BE2C (cell line): ENCODE measurements at regions not wholly inside any gene's neighbourhood (a gene's known extent, or its start where the extent isn't known, plus 50 kb on each side); places are given as distances from the start of the nearest gene placed in this dataset.

Experiments
- DNase-seq: peaks from one replicate; pipeline ENCODE4 v3.0.0-alpha.2; 2020
- H3K27me3 ChIP-seq: fragments of 250-450 bp; sonication (Bioruptor Pico); 2 replicates; pipeline ENCODE4 v1.5.1; 2020; ENCODE audit warnings: mild to moderate bottlenecking
- H3K36me3 ChIP-seq: fragments of 250-450 bp; sonication (Bioruptor Pico); 2 replicates; pipeline ENCODE4 v1.5.1; 2020; ENCODE audit warnings: mild to moderate bottlenecking
- H3K4me1 ChIP-seq: fragments of 250-450 bp; sonication (Bioruptor Pico); 2 replicates; pipeline ENCODE4 v1.5.1; 2020
- H3K4me3 ChIP-seq: 2 replicates; pipeline ENCODE4 v1.5.1; 2011; ENCODE audit warnings: low read depth, low read length
- H3K9me3 ChIP-seq: fragments of 250-450 bp; sonication (Bioruptor Pico); 2 replicates; pipeline ENCODE4 v1.5.1; 2020
- TF ChIP-seq, protein P1 (sequence below): IDR thresholded peaks from 2 replicates; pipeline ENCODE4 v1.5.1; 2012; ENCODE audit warnings: mild to moderate bottlenecking, low read depth, low read length

DNA sequence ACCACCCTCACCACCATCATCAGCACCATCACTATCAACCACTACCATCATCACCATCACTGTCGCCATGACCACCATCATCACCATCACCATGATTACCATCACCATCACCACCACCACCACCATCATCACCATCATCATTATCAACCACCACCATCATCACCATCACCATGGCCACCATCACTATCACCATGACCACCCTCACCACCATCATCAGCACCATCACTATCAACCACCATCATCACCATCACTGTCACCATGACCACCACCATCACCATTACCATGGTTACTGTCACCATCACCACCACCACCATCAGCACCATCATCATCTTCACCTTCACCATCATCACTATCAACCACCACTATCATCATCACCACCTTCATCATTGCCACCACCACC, 183.4 kb downstream of the SHANK2 start:
- Histone ChIP-seq H3K36me3 (no peaks in the 10 kb centered on the region), H3K9me3 (no peaks in the 10 kb centered on the region), H3K4me3 (no peak overlapping the region), H3K27me3 (peaks cover 3% of the 10 kb centered on the region; the same call in 1 of the 2 replicates), H3K4me1 (no peaks in the 10 kb centered on the region)
- TF ChIP-seq, protein P1, sequence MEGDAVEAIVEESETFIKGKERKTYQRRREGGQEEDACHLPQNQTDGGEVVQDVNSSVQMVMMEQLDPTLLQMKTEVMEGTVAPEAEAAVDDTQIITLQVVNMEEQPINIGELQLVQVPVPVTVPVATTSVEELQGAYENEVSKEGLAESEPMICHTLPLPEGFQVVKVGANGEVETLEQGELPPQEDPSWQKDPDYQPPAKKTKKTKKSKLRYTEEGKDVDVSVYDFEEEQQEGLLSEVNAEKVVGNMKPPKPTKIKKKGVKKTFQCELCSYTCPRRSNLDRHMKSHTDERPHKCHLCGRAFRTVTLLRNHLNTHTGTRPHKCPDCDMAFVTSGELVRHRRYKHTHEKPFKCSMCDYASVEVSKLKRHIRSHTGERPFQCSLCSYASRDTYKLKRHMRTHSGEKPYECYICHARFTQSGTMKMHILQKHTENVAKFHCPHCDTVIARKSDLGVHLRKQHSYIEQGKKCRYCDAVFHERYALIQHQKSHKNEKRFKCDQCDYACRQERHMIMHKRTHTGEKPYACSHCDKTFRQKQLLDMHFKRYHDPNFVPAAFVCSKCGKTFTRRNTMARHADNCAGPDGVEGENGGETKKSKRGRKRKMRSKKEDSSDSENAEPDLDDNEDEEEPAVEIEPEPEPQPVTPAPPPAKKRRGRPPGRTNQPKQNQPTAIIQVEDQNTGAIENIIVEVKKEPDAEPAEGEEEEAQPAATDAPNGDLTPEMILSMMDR = no peak
- DNase-seq = no peak

DNA sequence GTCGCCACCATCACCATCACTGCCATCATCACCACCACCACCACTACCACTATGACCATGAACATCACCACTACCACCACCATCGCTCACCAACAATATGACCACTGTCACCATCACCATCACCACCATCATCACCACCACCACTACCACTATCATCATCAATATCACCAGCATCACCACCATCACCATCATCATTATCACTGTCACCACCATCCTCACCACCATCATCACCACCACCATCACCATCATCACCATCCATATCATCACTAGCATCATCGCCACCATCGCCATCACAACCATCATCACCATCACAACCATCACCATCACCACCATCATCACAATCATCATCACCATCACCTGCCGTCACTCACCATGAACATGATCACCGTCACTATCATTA, 184.6 kb downstream of the SHANK2 start:
- H3K4me3 ChIP-seq = no peak overlapping the region
- no peaks in the 10 kb centered on the region for H3K9me3 ChIP-seq

DNA sequence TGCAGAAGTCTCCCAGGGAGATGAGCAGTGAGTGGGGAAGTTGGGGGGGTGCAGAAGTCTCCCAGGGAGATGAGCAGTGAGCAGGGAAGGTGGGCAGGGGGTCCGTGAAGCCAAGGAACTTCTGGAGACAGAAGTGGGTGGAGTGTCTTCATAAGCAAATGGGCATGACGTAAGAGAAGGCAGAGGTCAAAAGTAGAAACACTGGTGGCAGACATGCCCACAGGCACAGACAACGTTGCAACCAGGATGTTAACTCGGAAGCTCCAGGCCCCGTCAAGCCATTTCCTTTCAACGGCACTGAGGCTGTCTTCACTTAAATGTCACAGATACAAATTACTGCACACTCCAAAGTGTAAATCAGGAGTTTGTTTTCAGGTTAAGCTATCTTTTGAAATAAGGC, 186.1 kb downstream of the SHANK2 start:
- Histone ChIP-seq H3K9me3 (no peaks in the 10 kb centered on the region), H3K27me3 (peaks cover 3% of the 10 kb centered on the region; the same call in 1 of the 2 replicates), H3K36me3 (no peaks in the 10 kb centered on the region), H3K4me3 (no peak overlapping the region), H3K4me1 (no peaks in the 10 kb centered on the region)
- TF ChIP-seq, protein P1 = no peak
- no peak for DNase-seq

More for the DNA sequence above, 184.6 kb downstream of the SHANK2 start:
- no peak for DNase-seq
- TF ChIP-seq, protein P1 = no peak
- H3K4me1 ChIP-seq = no peaks in the 10 kb centered on the region
- H3K27me3 ChIP-seq = peaks cover 3% of the 10 kb centered on the region; the same call in 1 of the 2 replicates
- no peaks in the 10 kb centered on the region for H3K36me3 ChIP-seq

DNA sequence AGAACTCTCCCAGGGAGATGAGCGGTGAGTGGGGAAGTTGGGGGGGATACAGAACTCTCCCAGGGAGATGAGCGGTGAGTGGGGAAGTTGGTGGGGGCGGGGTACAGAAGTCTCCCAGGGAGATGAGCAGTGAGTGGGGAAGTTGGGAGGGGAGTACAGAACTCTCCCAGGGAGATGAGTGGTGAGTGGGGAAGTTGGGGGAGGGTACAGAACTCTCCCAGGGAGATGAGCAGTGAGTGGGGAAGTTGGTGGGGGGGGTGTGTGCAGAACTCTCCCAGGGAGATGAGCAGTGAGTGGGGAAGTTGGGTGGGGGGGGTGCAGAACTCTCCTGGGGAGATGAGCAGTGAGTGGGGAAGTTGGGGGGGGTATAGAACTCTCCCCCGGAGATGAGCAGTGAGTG, 186.5 kb downstream of the SHANK2 start:
- TF ChIP-seq, protein P1 = no peak
- H3K27me3 ChIP-seq = peaks cover 3% of the 10 kb centered on the region; the same call in 1 of the 2 replicates
- H3K36me3 ChIP-seq = no peaks in the 10 kb centered on the region
- H3K4me3 ChIP-seq = no peak overlapping the region
- no peaks in the 10 kb centered on the region for H3K4me1 ChIP-seq
- H3K9me3 ChIP-seq = no peaks in the 10 kb centered on the region
- no peak for DNase-seq

DNA sequence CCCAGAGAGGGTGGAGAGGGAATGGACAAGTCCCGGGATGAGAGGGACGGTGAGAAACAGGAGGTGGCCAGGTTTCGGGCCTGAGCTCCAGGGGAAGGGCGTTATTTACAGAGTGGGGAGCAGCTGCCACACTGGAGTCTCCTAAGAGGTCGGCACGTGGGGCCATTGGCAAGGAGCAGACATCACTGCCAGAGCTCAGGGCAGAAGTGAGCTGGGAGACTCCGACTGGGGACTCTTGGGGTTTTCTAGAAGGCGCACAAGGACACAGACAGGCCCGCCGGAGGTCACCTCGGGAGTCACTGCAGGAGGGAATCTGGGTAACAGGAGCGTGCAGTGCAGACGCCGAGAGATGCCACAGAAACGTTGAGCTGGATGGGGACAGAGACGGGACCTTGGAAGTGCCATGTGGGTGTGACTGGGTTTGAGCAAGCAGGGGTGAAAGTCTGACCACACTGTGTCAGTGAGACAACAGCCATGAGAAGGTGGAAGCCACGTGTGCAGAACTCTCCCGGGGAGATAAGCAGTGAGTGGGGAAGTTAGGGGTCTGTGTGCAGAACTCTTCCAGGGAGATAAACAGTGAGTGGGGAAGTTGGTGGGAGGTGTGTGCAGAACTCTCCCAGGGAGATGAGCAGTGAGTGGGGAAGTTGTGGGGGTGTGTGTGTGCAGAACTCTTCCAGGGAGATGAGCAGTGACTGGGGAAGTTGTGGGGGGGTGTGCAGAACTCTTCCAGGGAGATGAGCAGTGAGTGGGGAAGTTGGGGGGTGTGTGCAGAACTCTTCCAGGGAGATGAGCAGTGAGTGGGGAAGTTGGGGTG, 187.5 kb downstream of the SHANK2 start:
- H3K9me3 ChIP-seq = no peaks in the 10 kb centered on the region
- H3K27me3 ChIP-seq = peaks cover 3% of the 10 kb centered on the region; the same call in 1 of the 2 replicates
- no peaks in the 10 kb centered on the region for H3K4me1 ChIP-seq
- no peak overlapping the region for H3K4me3 ChIP-seq
- no peak for DNase-seq
- TF ChIP-seq, protein P1 = no peak
- no peaks in the 10 kb centered on the region for H3K36me3 ChIP-seq

DNA sequence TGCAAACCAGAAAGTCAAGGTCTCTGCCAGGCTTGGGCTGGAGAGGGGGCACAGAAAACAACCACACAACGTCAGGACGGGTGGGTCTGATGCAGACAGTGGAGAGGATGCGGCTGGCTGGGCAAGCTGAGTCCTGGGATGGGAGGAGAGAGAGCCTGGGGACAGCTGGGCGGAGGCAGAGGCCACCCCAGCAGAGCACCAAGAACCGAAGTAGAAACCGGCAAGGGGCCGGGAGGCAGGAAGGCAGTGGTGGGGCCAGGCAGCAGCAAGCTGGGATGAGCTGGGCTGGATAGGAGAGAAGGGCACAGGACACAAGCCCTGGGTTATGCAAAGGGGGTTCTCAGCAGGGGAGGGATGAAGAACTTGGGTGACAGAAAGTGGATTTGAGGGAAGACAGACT, 188.2 kb downstream of the SHANK2 start:
- no peak overlapping the region for H3K4me3 ChIP-seq
- H3K9me3 ChIP-seq = no peaks in the 10 kb centered on the region
- no peak for DNase-seq
- H3K4me1 ChIP-seq = no peaks in the 10 kb centered on the region
- no peaks in the 10 kb centered on the region for H3K36me3 ChIP-seq
- TF ChIP-seq, protein P1 = no peak
- peaks cover 3% of the 10 kb centered on the region; the same call in 1 of the 2 replicates for H3K27me3 ChIP-seq
